SH-SY5Y (cell line): ENCODE measurements at regions not wholly inside any gene's neighbourhood (a gene's known extent, or its start where the extent isn't known, plus 50 kb on each side); places are given as distances from the start of the nearest gene placed in this dataset.

ENCODE experiments used
- GATA2 ChIP-seq: IDR thresholded peaks from 2 replicates; pipeline ENCODE4 v1.6.1; 2011; ENCODE audit warnings: mild to moderate bottlenecking, low read depth, low read length
- GATA3 ChIP-seq: IDR thresholded peaks from 2 replicates; pipeline ENCODE4 v1.6.1; 2011; ENCODE audit warnings: low read depth, mild to moderate bottlenecking, low read length, moderate library complexity

GRCh38 chr7:121810831-121811672 is 61.9 kb upstream of the PTPRZ1 start:
- TF ChIP-seq GATA2 (no peak), GATA3 (no peak)

- TF ChIP-seq GATA3 (no peak), GATA2 (no peak)
These were observed 65.9 kb upstream of the PTPRZ1 start for GRCh38 chr7:121807078-121807477.

GRCh38 chr7:121803039-121803438 is 69.9 kb upstream of the PTPRZ1 start:
- TF ChIP-seq GATA2 (no peak), GATA3 (no peak)

GRCh38 chr7:121800916-121801675 is 71.9 kb upstream of the PTPRZ1 start:
- no peak for TF ChIP-seq GATA3
- no peak for TF ChIP-seq GATA2

GRCh38 chr7:121798896-121799295 is 74.1 kb upstream of the PTPRZ1 start:
- TF ChIP-seq GATA2 (no peak), GATA3 (no peak)

- TF ChIP-seq GATA3 (no peak), GATA2 (no peak)
These were observed 74.5 kb upstream of the PTPRZ1 start for GRCh38 chr7:121798453-121798840.

- no peak for TF ChIP-seq GATA3
- no peak for TF ChIP-seq GATA2
These were observed 75.1 kb upstream of the PTPRZ1 start for GRCh38 chr7:121797657-121798452.

- TF ChIP-seq GATA2 (no peak), GATA3 (no peak)
These were observed 75.9 kb upstream of the PTPRZ1 start for GRCh38 chr7:121796936-121797656.

- TF ChIP-seq GATA3 (no peak), GATA2 (no peak)
These were observed 76.6 kb upstream of the PTPRZ1 start for GRCh38 chr7:121796381-121796780.

GRCh38 chr7:121795736-121796135 is 77.2 kb upstream of the PTPRZ1 start:
- TF ChIP-seq GATA3 = no peak
- no peak for TF ChIP-seq GATA2

- TF ChIP-seq GATA3 = no peak
- TF ChIP-seq GATA2 = no peak
These were observed 79.2 kb upstream of the PTPRZ1 start for GRCh38 chr7:121793716-121794115.

GRCh38 chr7:121777672-121778071 is 95.3 kb upstream of the PTPRZ1 start:
- TF ChIP-seq GATA2 (no peak), GATA3 (no peak)

GRCh38 chr7:121774563-121774962 is 98.4 kb upstream of the PTPRZ1 start:
- no peak for TF ChIP-seq GATA3

- no peak for TF ChIP-seq GATA3
- TF ChIP-seq GATA2 = no peak
These were observed 106.3 kb upstream of the PTPRZ1 start for GRCh38 chr7:121766676-121767075.
